HUES48 (cell line): ENCODE measurements at regions not wholly inside any gene's neighbourhood (a gene's known extent, or its start where the extent isn't known, plus 50 kb on each side); places are given as distances from the start of the nearest gene placed in this dataset.
"Not testable (repeated sequence)": the region's sequence is repeated elsewhere in the genome, so short reads cannot be mapped to it uniquely, and the experiment has no call there.

ENCODE experiments used
- H3K27ac ChIP-seq: one replicate; pipeline ENCODE4 v1.7.0; 2013; ENCODE audit warnings: low read depth, low read length, inconsistent platforms
- H3K27me3 ChIP-seq: 2 replicates; pipeline ENCODE4 v1.6.1; 2013; ENCODE audit warnings: mild to moderate bottlenecking, low read length; ENCODE audit not compliant: control insufficient read depth, insufficient read depth
- H3K36me3 ChIP-seq: 2 replicates; pipeline ENCODE4 v1.6.1; 2013; ENCODE audit warnings: low read length; ENCODE audit not compliant: control insufficient read depth, insufficient read depth
- H3K4me1 ChIP-seq: 2 replicates; pipeline ENCODE4 v1.6.1; 2013; ENCODE audit warnings: mild to moderate bottlenecking, low read length; ENCODE audit not compliant: control insufficient read depth, insufficient read depth
- H3K4me3 ChIP-seq: 2 replicates; pipeline ENCODE4 v1.5.1; 2013; ENCODE audit warnings: mild to moderate bottlenecking, low read depth, low read length
- H3K9ac ChIP-seq: 2 replicates; pipeline ENCODE4 v1.6.1; 2013; ENCODE audit warnings: mild to moderate bottlenecking, low read depth, low read length, moderate library complexity
- H3K9me3 ChIP-seq: 2 replicates; pipeline ENCODE4 v1.6.1; 2013; ENCODE audit warnings: low read length; ENCODE audit not compliant: control insufficient read depth, insufficient read depth

DNA sequence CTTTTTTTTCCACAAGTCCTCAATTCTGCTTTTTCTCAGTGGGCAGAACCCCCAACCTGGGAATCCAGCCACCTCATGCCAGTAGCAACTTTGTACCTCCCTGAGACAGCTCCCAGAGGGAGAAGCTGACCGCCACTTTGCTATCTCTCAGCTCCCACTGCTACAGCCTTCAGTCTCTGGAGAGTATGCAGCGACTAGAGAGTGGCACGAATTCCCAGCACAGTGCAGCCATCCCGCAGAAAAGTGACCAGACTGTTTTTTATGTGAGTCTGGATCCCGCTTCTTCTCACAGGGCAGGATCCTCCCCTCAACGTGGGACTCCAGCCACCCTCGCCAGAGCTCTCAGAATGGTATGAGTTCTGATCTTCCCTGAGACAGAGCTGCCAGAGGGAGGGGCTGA is 1234.6 kb downstream of the FAM133A start:
- Histone ChIP-seq H3K4me3 (no peak overlapping the region), H3K9ac (no peak overlapping the region), H3K36me3 (no peaks in the 10 kb centered on the region), H3K27ac (no peak overlapping the region), H3K27me3 (no peaks in the 10 kb centered on the region), H3K9me3 (no peaks in the 10 kb centered on the region), H3K4me1 (no peaks in the 10 kb centered on the region; the same call in 1 of the 2 replicates)

- Histone ChIP-seq H3K9me3 (no peaks in the 10 kb centered on the region), H3K4me3 (no peak overlapping the region), H3K27ac (no peak overlapping the region), H3K27me3 (no peaks in the 10 kb centered on the region), H3K36me3 (no peaks in the 10 kb centered on the region), H3K4me1 (no peaks in the 10 kb centered on the region), H3K9ac (no peak overlapping the region)
These were observed 1240.2 kb downstream of the FAM133A start for GRCh38 chrX:94914235-94914634.

- H3K36me3 ChIP-seq = no peaks in the 10 kb centered on the region
- 0 out of 2 replicates have a peak, but pooled peaks cover 6% of the 10 kb centered on the region for H3K4me1 ChIP-seq
- H3K9me3 ChIP-seq = peaks cover 5% of the 10 kb centered on the region; the same call in 1 of the 2 replicates
- no peak overlapping the region for H3K9ac ChIP-seq
- H3K27ac ChIP-seq = no peak overlapping the region
- no peak overlapping the region for H3K4me3 ChIP-seq
- no peaks in the 10 kb centered on the region for H3K27me3 ChIP-seq
These were observed 1258.4 kb downstream of the FAM133A start for GRCh38 chrX:94932278-94932965.

DNA sequence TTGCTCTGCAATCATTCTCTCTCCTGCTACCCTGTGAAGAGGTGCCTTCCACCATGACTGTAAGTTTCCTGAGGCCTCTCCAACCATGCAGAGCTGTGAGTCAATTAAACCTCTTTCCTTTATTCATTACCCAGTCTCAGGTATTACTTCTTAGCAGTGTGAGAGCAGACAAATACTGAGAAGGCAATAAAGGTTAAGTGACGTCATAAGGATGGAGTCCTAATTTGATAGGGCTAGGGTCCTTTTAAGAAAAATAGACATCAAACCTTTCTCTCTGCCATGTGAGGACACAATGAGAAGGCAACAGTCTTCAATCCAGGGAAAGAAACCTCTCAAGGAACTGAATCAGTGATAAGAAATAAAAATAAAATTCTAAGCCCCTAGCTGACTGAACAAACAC is 1262.7 kb downstream of the FAM133A start:
- Histone ChIP-seq H3K27ac (no peak overlapping the region), H3K27me3 (no peaks in the 10 kb centered on the region), H3K4me3 (no peak overlapping the region), H3K9ac (no peak overlapping the region), H3K4me1 (0 out of 2 replicates have a peak, but pooled peaks cover 6% of the 10 kb centered on the region), H3K9me3 (peaks cover 5% of the 10 kb centered on the region; the same call in 1 of the 2 replicates), H3K36me3 (no peaks in the 10 kb centered on the region)

GRCh38 chrX:94937491-94937890 is 1263.5 kb downstream of the FAM133A start:
- Histone ChIP-seq H3K4me1 (no peaks in the 10 kb centered on the region), H3K36me3 (no peaks in the 10 kb centered on the region), H3K4me3 (no peak overlapping the region), H3K9ac (no peak overlapping the region), H3K9me3 (peaks cover 5% of the 10 kb centered on the region; the same call in 1 of the 2 replicates), H3K27ac (no peak overlapping the region), H3K27me3 (no peaks in the 10 kb centered on the region)

DNA sequence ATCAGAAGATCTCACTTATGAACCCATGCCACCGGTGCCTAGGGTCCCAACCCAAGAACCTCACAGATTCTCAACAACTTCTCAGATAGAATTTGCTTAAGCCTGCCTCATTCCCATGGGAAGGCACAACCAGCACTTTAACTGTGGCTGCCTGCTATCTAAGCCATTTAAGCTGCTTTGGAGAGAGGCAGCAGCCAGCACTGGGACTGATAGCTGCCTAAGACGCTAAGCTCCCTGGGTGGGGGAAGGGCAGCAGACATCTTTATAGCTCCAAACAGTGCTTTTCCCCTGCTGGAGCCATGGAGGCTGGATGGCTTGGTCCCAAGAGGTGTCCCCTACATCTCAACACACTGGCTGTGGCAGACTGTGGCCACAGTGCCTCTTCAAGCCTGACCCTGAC is 1268.6 kb downstream of the FAM133A start:
- H3K4me1 ChIP-seq = no peaks in the 10 kb centered on the region
- H3K9ac ChIP-seq = no peak overlapping the region
- H3K9me3 ChIP-seq = peaks cover 7% of the 10 kb centered on the region; the same call in 1 of the 2 replicates
- H3K36me3 ChIP-seq = no peaks in the 10 kb centered on the region
- H3K27ac ChIP-seq = no peak overlapping the region
- no peak overlapping the region for H3K4me3 ChIP-seq
- H3K27me3 ChIP-seq = no peaks in the 10 kb centered on the region

- H3K27ac ChIP-seq, H3K4me3 ChIP-seq, H3K9ac ChIP-seq, H3K36me3 ChIP-seq, H3K4me1 ChIP-seq, H3K27me3 ChIP-seq, H3K9me3 ChIP-seq: not testable (repeated sequence)
These were observed 1272.1 kb downstream of the FAM133A start for GRCh38 chrX:94946137-94946536.

- H3K4me1 ChIP-seq = no peaks in the 10 kb centered on the region
- no peak overlapping the region for H3K9ac ChIP-seq
- no peaks in the 10 kb centered on the region for H3K27me3 ChIP-seq
- H3K36me3 ChIP-seq = no peaks in the 10 kb centered on the region
- no peak overlapping the region for H3K27ac ChIP-seq
- no peak overlapping the region for H3K4me3 ChIP-seq
- H3K9me3 ChIP-seq = no peaks in the 10 kb centered on the region
These were observed 1287.7 kb downstream of the FAM133A start for GRCh38 chrX:94961730-94962129.

GRCh38 chrX:94977562-94977961 is 1303.6 kb downstream of the FAM133A start:
- H3K27ac ChIP-seq = no peak overlapping the region
- peaks cover 9% of the 10 kb centered on the region for H3K4me1 ChIP-seq
- H3K36me3 ChIP-seq = no peaks in the 10 kb centered on the region
- H3K27me3 ChIP-seq = no peaks in the 10 kb centered on the region
- no peak overlapping the region for H3K4me3 ChIP-seq
- no peaks in the 10 kb centered on the region for H3K9me3 ChIP-seq
- no peak overlapping the region for H3K9ac ChIP-seq

DNA sequence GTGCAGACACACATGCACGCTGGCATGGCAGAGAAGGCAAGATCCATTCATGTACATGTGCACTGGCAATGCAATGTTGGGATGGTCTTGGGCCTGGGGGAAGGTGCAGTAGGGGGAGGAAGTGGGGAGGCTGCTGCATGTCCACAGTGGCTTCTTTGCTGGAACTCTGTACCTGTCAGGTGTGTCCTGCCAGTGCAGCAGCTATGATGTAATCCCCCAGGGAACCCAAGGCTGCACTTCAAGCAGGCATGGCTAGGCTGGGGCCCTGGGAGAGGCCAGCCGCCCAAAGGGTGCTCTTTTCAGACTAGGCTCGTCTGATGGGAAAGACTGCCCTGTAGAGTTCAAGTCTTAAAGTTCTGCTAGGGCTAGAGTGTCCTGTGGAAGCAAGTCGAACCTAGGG is 1304.0 kb downstream of the FAM133A start:
- H3K9me3 ChIP-seq = no peaks in the 10 kb centered on the region
- H3K27ac ChIP-seq = no peak overlapping the region
- H3K4me1 ChIP-seq = peaks cover 9% of the 10 kb centered on the region
- no peaks in the 10 kb centered on the region for H3K36me3 ChIP-seq
- H3K4me3 ChIP-seq = no peak overlapping the region
- no peaks in the 10 kb centered on the region for H3K27me3 ChIP-seq
- H3K9ac ChIP-seq = no peak overlapping the region
